ENCODE measurements at regions not wholly inside any gene's neighbourhood (a gene's known extent, or its start where the extent isn't known, plus 50 kb on each side); places are given as distances from the start of the nearest gene placed in this dataset.

- no peaks in the 10 kb centered on the region for H3K27me3 ChIP-seq (ENCODE audit: control insufficient read depth in 1 of 2, insufficient read depth in 2 of 2, low read length in 2 of 2)
- no peaks in the 10 kb centered on the region for H3K36me3 ChIP-seq (ENCODE audit: control insufficient read depth in 2 of 2, insufficient read depth in 2 of 2, low read length in 1 of 2)
- H3K27ac ChIP-seq (ENCODE audit: low read depth in 2 of 2, low read length in 1 of 2): no peak overlapping the region
- no peak overlapping the region for H3K4me3 ChIP-seq (ENCODE audit: low read depth in 1 of 2, low read length in 2 of 2)
- WGBS, 2 donors: 96% methylated on average over 3 of the region's 3 CpGs
- H3K9me3 ChIP-seq (ENCODE audit: control insufficient read depth in 2 of 2, insufficient read depth in 1 of 2, low read depth in 1 of 2, low read length in 1 of 2): peaks cover 0 to 4% of the 10 kb centered on the region in 2 donors
- no peaks in the 10 kb centered on the region for H3K4me1 ChIP-seq (ENCODE audit: control insufficient read depth in 2 of 2, insufficient read depth in 2 of 2, low read length in 1 of 2)
Observed at GRCh38 chr21:34217263-34217662, 143.9 kb downstream of the MRPS6 start.

GRCh38 chr21:34219334-34220060, 144.3 kb upstream of the KCNE2 start:
- H3K9me3 ChIP-seq (ENCODE audit: control insufficient read depth in 2 of 2, insufficient read depth in 1 of 2, low read depth in 1 of 2, low read length in 1 of 2): no peaks in the 10 kb centered on the region
- H3K27me3 ChIP-seq (ENCODE audit: control insufficient read depth in 1 of 2, insufficient read depth in 2 of 2, low read length in 2 of 2): no peaks in the 10 kb centered on the region
- H3K4me3 ChIP-seq (ENCODE audit: low read depth in 1 of 2, low read length in 2 of 2): no peak overlapping the region
- H3K27ac ChIP-seq (ENCODE audit: low read depth in 2 of 2, low read length in 1 of 2): no peak overlapping the region
- no peaks in the 10 kb centered on the region for H3K36me3 ChIP-seq (ENCODE audit: control insufficient read depth in 2 of 2, insufficient read depth in 2 of 2, low read length in 1 of 2)
- H3K4me1 ChIP-seq (ENCODE audit: control insufficient read depth in 2 of 2, insufficient read depth in 2 of 2, low read length in 1 of 2): no peaks in the 10 kb centered on the region
- WGBS, 2 donors: 90 to 92% methylated on average over 4 of the region's 4 CpGs

- H3K4me3 ChIP-seq (ENCODE audit: low read depth in 1 of 2, low read length in 2 of 2): no peak overlapping the region
- no peak overlapping the region for H3K27ac ChIP-seq (ENCODE audit: low read depth in 2 of 2, low read length in 1 of 2)
- no peaks in the 10 kb centered on the region for H3K9me3 ChIP-seq (ENCODE audit: control insufficient read depth in 2 of 2, insufficient read depth in 1 of 2, low read depth in 1 of 2, low read length in 1 of 2)
- no peaks in the 10 kb centered on the region for H3K36me3 ChIP-seq (ENCODE audit: control insufficient read depth in 2 of 2, insufficient read depth in 2 of 2, low read length in 1 of 2)
- no peaks in the 10 kb centered on the region for H3K27me3 ChIP-seq (ENCODE audit: control insufficient read depth in 1 of 2, insufficient read depth in 2 of 2, low read length in 2 of 2)
- WGBS, 2 donors: 93 to 98% methylated on average over 1 of the region's 1 CpG
- H3K4me1 ChIP-seq (ENCODE audit: control insufficient read depth in 2 of 2, insufficient read depth in 2 of 2, low read length in 1 of 2): no peaks in the 10 kb centered on the region
Observed at GRCh38 chr21:34220556-34221195, 143.1 kb upstream of the KCNE2 start.

GRCh38 chr21:34221331-34222030, 142.3 kb upstream of the KCNE2 start:
- Histone ChIP-seq H3K27ac (ENCODE audit: low read depth in 2 of 2, low read length in 1 of 2) (no peak overlapping the region), H3K4me1 (ENCODE audit: control insufficient read depth in 2 of 2, insufficient read depth in 2 of 2, low read length in 1 of 2) (no peaks in the 10 kb centered on the region), H3K36me3 (ENCODE audit: control insufficient read depth in 2 of 2, insufficient read depth in 2 of 2, low read length in 1 of 2) (no peaks in the 10 kb centered on the region), H3K4me3 (ENCODE audit: low read depth in 1 of 2, low read length in 2 of 2) (no peak overlapping the region), H3K27me3 (ENCODE audit: control insufficient read depth in 1 of 2, insufficient read depth in 2 of 2, low read length in 2 of 2) (no peaks in the 10 kb centered on the region), H3K9me3 (ENCODE audit: control insufficient read depth in 2 of 2, insufficient read depth in 1 of 2, low read depth in 1 of 2, low read length in 1 of 2) (no peaks in the 10 kb centered on the region)
- 75 to 79% methylated on average over 11 of the region's 11 CpGs for WGBS, 2 donors

- Histone ChIP-seq H3K36me3 (ENCODE audit: control insufficient read depth in 2 of 2, insufficient read depth in 2 of 2, low read length in 1 of 2) (no peaks in the 10 kb centered on the region), H3K27me3 (ENCODE audit: control insufficient read depth in 1 of 2, insufficient read depth in 2 of 2, low read length in 2 of 2) (no peaks in the 10 kb centered on the region), H3K4me3 (ENCODE audit: low read depth in 1 of 2, low read length in 2 of 2) (no peak overlapping the region), H3K9me3 (ENCODE audit: control insufficient read depth in 2 of 2, insufficient read depth in 1 of 2, low read depth in 1 of 2, low read length in 1 of 2) (no peaks in the 10 kb centered on the region), H3K27ac (ENCODE audit: low read depth in 2 of 2, low read length in 1 of 2) (no peak overlapping the region), H3K4me1 (ENCODE audit: control insufficient read depth in 2 of 2, insufficient read depth in 2 of 2, low read length in 1 of 2) (no peaks in the 10 kb centered on the region)
- 87 to 89% methylated on average over 14 of the region's 14 CpGs for WGBS, 2 donors
Observed at GRCh38 chr21:34222031-34222335, 141.8 kb upstream of the KCNE2 start.

GRCh38 chr21:34223376-34223775, 140.4 kb upstream of the KCNE2 start:
- WGBS, 2 donors: 74 to 77% methylated on average over 2 of the region's 2 CpGs
- Histone ChIP-seq H3K9me3 (ENCODE audit: control insufficient read depth in 2 of 2, insufficient read depth in 1 of 2, low read depth in 1 of 2, low read length in 1 of 2) (no peaks in the 10 kb centered on the region), H3K4me3 (ENCODE audit: low read depth in 1 of 2, low read length in 2 of 2) (no peak overlapping the region), H3K27ac (ENCODE audit: low read depth in 2 of 2, low read length in 1 of 2) (no peak overlapping the region), H3K36me3 (ENCODE audit: control insufficient read depth in 2 of 2, insufficient read depth in 2 of 2, low read length in 1 of 2) (no peaks in the 10 kb centered on the region), H3K4me1 (ENCODE audit: control insufficient read depth in 2 of 2, insufficient read depth in 2 of 2, low read length in 1 of 2) (no peaks in the 10 kb centered on the region), H3K27me3 (ENCODE audit: control insufficient read depth in 1 of 2, insufficient read depth in 2 of 2, low read length in 2 of 2) (no peaks in the 10 kb centered on the region)

- no peaks in the 10 kb centered on the region for H3K36me3 ChIP-seq (ENCODE audit: control insufficient read depth in 2 of 2, insufficient read depth in 2 of 2, low read length in 1 of 2)
- no peak overlapping the region for H3K4me3 ChIP-seq (ENCODE audit: low read depth in 1 of 2, low read length in 2 of 2)
- no peak overlapping the region for H3K27ac ChIP-seq (ENCODE audit: low read depth in 2 of 2, low read length in 1 of 2)
- no peaks in the 10 kb centered on the region for H3K4me1 ChIP-seq (ENCODE audit: control insufficient read depth in 2 of 2, insufficient read depth in 2 of 2, low read length in 1 of 2)
- no peaks in the 10 kb centered on the region for H3K9me3 ChIP-seq (ENCODE audit: control insufficient read depth in 2 of 2, insufficient read depth in 1 of 2, low read depth in 1 of 2, low read length in 1 of 2)
- 68 to 71% methylated on average over 7 of the region's 7 CpGs for WGBS, 2 donors
- no peaks in the 10 kb centered on the region for H3K27me3 ChIP-seq (ENCODE audit: control insufficient read depth in 1 of 2, insufficient read depth in 2 of 2, low read length in 2 of 2)
Observed at GRCh38 chr21:34227386-34227852, 136.4 kb upstream of the KCNE2 start.

- Histone ChIP-seq H3K36me3 (ENCODE audit: control insufficient read depth in 2 of 2, insufficient read depth in 2 of 2, low read length in 1 of 2) (no peaks in the 10 kb centered on the region), H3K27ac (ENCODE audit: low read depth in 2 of 2, low read length in 1 of 2) (no peak overlapping the region), H3K9me3 (ENCODE audit: control insufficient read depth in 2 of 2, insufficient read depth in 1 of 2, low read depth in 1 of 2, low read length in 1 of 2) (no peaks in the 10 kb centered on the region), H3K4me3 (ENCODE audit: low read depth in 1 of 2, low read length in 2 of 2) (no peak overlapping the region), H3K4me1 (ENCODE audit: control insufficient read depth in 2 of 2, insufficient read depth in 2 of 2, low read length in 1 of 2) (no peaks in the 10 kb centered on the region), H3K27me3 (ENCODE audit: control insufficient read depth in 1 of 2, insufficient read depth in 2 of 2, low read length in 2 of 2) (no peaks in the 10 kb centered on the region)
- WGBS, 2 donors: 89% methylated on average over 4 of the region's 4 CpGs
Observed at GRCh38 chr21:34228792-34229191, 135.0 kb upstream of the KCNE2 start.

GRCh38 chr21:34229353-34229752, 134.5 kb upstream of the KCNE2 start:
- 78 to 86% methylated on average over 4 of the region's 4 CpGs for WGBS, 2 donors
- no peaks in the 10 kb centered on the region for H3K4me1 ChIP-seq (ENCODE audit: control insufficient read depth in 2 of 2, insufficient read depth in 2 of 2, low read length in 1 of 2)
- no peaks in the 10 kb centered on the region for H3K36me3 ChIP-seq (ENCODE audit: control insufficient read depth in 2 of 2, insufficient read depth in 2 of 2, low read length in 1 of 2)
- H3K27me3 ChIP-seq (ENCODE audit: control insufficient read depth in 1 of 2, insufficient read depth in 2 of 2, low read length in 2 of 2): no peaks in the 10 kb centered on the region
- no peak overlapping the region for H3K27ac ChIP-seq (ENCODE audit: low read depth in 2 of 2, low read length in 1 of 2)
- H3K4me3 ChIP-seq (ENCODE audit: low read depth in 1 of 2, low read length in 2 of 2): no peak overlapping the region
- no peaks in the 10 kb centered on the region for H3K9me3 ChIP-seq (ENCODE audit: control insufficient read depth in 2 of 2, insufficient read depth in 1 of 2, low read depth in 1 of 2, low read length in 1 of 2)
